Keratinocyte (primary cell): ENCODE measurements at regions not wholly inside any gene's neighbourhood (a gene's known extent, or its start where the extent isn't known, plus 50 kb on each side); places are given as distances from the start of the nearest gene placed in this dataset.

ENCODE experiments used
- EZH2 ChIP-seq: IDR thresholded peaks from one replicate; pipeline ENCODE4 v1.6.1; 2012; ENCODE audit warnings: inconsistent platforms, mild to moderate bottlenecking, low read length, moderate library complexity
- TF ChIP-seq, protein P1 (sequence below), 3 experiments: IDR thresholded peaks in 1 of 3; conservative IDR thresholded peaks in 1 of 3; optimal IDR thresholded peaks in 1 of 3; 2 replicates in 2 of 3; 3 replicates in 1 of 3; pipeline versions ENCODE3 to v1.5.1; 2011; ENCODE audit warnings: low read length in 3 of 3, mild to moderate bottlenecking in 3 of 3, moderate library complexity in 2 of 3, control low read depth in 1 of 3, inconsistent platforms in 1 of 3; ENCODE audit not compliant: insufficient read depth in 2 of 3; ENCODE audit errors: extremely low read depth in 1 of 3

DNA sequence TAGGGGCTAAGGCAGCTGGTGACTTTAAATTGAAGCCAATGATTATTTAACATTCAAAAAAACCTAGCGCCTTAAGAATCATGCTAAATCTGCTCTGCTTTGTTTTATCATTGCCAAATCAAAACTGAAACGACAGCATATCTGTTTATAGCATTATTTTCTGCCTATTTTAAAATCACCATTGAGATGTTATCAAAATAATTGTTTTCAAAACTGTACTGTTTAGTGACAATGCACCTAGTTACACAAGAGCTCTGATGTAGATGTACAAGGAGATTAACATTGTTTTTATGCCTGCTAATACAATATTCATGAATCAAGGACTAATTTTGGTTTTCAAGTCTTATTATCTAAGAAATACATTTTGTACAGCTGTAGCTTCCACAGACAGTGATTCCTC, 1521.3 kb downstream of the AMY1C start:
- TF ChIP-seq, protein P1, sequence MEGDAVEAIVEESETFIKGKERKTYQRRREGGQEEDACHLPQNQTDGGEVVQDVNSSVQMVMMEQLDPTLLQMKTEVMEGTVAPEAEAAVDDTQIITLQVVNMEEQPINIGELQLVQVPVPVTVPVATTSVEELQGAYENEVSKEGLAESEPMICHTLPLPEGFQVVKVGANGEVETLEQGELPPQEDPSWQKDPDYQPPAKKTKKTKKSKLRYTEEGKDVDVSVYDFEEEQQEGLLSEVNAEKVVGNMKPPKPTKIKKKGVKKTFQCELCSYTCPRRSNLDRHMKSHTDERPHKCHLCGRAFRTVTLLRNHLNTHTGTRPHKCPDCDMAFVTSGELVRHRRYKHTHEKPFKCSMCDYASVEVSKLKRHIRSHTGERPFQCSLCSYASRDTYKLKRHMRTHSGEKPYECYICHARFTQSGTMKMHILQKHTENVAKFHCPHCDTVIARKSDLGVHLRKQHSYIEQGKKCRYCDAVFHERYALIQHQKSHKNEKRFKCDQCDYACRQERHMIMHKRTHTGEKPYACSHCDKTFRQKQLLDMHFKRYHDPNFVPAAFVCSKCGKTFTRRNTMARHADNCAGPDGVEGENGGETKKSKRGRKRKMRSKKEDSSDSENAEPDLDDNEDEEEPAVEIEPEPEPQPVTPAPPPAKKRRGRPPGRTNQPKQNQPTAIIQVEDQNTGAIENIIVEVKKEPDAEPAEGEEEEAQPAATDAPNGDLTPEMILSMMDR (optimal IDR thresholded peaks at IDR 0.05 in 1 of 3, IDR thresholded peaks at IDR 0.05 in 1 of 3, conservative IDR thresholded peaks at IDR 0.05 in 1 of 3; ENCODE audit: extremely low read depth in 1 of 3, insufficient read depth in 2 of 3, low read length in 3 of 3), result no peak
- no peak for TF ChIP-seq EZH2
